ENCODE measurements at regions not wholly inside any gene's neighbourhood (a gene's known extent, or its start where the extent isn't known, plus 50 kb on each side); places are given as distances from the start of the nearest gene placed in this dataset.

- no peak for TF ChIP-seq MEF2B (IDR thresholded peaks at IDR 0.05; ENCODE audit: partially characterized antibody, poor library complexity, severe bottlenecking)
- no peak for TF ChIP-seq MYC (IDR thresholded peaks at IDR 0.05; ENCODE audit: insufficient read depth, insufficient read length, insufficient replicate concordance, low read length, severe bottlenecking)
- no peak for TF ChIP-seq EZH2 (IDR thresholded peaks at IDR 0.05; ENCODE audit: borderline replicate concordance, control insufficient read depth, low read depth, low read length)
- TF ChIP-seq CTCF (IDR thresholded peaks at IDR 0.05 in 2 of 3, conservative IDR thresholded peaks at IDR 0.05 in 1 of 3; ENCODE audit: control insufficient read depth in 2 of 3, extremely low read depth in 1 of 3, insufficient read depth in 1 of 3, low read depth in 3 of 3, low read length in 3 of 3), result no peak
- TF ChIP-seq EGR1 (IDR thresholded peaks at IDR 0.05; ENCODE audit: borderline replicate concordance in 1 of 2, low read depth in 2 of 2, low read length in 2 of 2), result no peak
- no peak for TF ChIP-seq RAD21 (IDR thresholded peaks at IDR 0.05; ENCODE audit: insufficient read depth, low read depth, low read length)
- TF ChIP-seq ZNF687 (IDR thresholded peaks at IDR 0.05), result no peak
- TF ChIP-seq ZNF274 (IDR thresholded peaks at IDR 0.05; ENCODE audit: insufficient read depth, insufficient read length), result no peak
These were observed 162.1 kb upstream of the NOL4 start for GRCh38 chr18:34386803-34387202.

All from GM12878 (cell line).